Islet precursor cell (in vitro differentiated cells): ENCODE measurements at regions not wholly inside any gene's neighbourhood (a gene's known extent, or its start where the extent isn't known, plus 50 kb on each side); places are given as distances from the start of the nearest gene placed in this dataset.

Source experiments
- DNase-seq: peaks from one replicate; pipeline ENCODE4 v3.0.0-alpha.2; 2018

DNA sequence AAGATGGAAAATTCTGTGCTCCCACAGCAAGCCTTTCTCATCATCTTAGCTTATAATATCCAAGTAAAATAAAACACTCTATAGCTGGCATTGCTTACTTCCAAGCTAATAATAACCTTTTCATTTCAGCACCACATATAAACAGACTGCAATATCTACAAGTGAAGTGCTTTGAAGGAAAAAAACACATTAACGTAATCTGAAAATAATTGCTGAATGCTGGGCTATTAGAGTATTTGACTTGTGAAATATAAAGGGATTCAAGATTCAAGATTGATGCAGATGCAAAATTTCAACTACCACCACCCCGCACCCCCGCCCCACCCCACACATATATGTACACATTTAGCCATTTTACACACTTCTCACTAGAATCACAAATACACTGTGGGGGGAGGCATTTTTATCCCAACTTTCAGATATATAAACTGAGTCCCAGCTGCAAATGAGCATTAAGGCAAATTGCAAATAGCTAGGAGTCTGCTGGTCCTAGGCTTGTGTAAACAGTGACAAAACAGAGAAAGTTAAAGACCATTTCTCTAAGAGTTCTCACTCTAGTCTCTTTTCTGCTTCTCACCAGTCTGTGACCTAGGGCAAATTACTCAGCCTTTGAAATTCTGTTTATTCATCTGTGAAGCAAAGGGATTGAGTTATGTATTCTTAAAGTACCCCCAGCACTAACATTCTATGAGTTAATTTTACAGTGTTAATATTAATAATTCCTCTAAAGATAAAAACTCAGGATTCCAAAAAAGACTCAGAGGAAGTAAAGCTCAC, 489.4 kb downstream of the PRELID2 start:
- no peak for DNase-seq

DNA sequence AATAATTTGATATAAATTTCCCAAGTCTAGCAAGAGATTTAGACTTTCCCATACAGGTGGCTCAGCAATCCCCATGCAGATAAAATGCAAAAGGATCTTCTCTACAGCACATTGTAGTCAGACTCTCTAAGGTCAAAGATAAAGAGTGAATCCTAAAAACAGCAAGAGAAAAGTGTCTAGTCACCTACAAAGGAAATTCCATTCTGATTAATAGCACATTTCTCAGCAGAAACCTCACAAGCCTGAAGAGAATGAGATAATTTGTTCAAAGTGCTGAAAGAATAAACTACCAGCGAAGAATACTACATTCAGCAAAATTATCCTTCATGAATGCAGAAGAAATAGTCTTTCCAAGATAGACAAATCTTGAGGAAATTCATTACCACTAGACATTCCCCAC, 493.3 kb downstream of the PRELID2 start:
- DNase-seq = no peak

DNA sequence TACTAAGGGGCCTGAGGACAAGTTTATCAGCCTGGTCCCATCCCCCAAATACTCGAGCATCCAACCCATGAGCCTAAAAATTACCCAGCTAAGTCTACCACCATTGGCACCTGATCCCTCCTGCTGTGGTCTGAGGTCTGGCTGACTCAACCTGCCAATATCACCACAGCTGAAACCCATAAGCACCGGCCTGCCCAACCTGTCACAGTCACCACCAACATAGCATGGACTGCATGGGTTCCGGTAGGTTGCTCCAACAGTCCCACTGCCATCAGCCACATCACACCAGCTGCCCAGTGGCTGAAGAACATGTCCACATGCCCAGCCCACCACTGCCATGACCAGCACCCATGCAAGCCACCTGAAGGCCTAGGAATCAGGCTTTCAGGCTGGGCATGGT, 495.0 kb downstream of the PRELID2 start:
- no peak for DNase-seq

DNA sequence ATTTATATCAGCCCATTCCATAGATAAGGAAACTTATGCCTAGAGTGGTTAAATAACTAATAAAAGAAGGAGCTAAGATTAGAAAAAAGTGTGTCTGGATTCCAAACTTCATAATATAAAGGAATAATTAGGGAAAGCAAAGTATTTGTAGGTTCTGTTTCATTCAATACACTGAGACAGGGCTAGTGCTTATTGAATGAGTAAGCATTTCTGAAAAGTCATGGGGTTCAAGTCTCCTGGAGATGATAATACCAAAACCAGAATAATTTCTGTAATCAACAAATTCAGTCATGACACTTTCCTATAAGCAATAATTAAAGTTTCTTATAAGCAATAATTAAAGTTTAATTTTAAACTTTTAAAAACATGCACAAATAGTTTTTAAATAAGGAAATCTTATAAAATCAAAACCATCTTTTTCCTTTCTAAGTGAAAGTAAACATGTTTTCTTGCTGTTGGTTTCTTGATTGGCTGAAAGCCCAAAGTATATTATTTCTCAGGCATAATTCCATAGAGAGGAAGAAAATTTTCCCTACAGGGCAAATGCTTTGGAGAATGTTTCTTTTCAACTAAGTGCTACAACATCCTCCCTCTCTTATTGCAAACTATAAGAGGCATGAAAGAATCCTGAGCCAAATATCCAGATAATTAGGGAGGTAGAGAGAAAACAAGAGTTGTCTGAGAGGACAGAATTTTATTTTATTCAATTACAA, 510.2 kb downstream of the PRELID2 start:
- no peak for DNase-seq

DNA sequence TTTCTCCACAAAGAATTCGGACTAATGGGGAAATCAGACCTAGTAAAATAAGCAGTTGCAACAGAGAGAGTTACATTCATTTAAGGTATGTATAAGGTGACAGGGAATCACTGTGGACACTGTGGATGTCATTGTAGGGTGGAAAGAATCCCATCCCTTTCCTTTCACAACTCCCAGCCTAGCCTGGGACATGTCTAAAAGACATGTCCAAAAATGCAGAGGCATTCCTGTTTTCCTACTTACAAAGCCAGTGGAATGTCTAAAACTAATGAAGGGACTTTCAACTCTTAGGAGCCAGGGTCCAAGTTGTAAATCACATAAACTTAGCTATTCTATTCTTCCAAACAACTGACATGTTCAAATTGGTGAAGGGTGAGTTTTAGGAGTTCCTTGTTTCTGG, 511.0 kb downstream of the PRELID2 start:
- DNase-seq = no peak

DNA sequence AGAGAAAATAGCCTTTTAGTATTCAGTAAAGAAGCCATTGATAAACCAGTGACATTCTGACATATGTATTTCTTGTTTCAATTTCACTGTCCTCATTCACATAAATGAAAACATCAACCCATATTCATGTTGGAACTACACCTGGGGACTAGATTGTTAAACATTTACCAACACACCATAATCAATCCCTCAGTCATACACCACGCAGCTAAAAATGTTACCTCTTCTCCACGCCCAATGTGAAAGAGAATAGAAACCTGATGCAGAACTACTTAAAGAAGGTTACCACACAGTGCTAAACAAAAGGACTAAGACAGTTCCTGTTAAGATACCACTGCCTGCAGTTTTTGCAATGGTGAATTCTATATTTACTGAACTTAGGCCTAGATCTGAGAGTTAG, 518.9 kb downstream of the PRELID2 start:
- no peak for DNase-seq

DNA sequence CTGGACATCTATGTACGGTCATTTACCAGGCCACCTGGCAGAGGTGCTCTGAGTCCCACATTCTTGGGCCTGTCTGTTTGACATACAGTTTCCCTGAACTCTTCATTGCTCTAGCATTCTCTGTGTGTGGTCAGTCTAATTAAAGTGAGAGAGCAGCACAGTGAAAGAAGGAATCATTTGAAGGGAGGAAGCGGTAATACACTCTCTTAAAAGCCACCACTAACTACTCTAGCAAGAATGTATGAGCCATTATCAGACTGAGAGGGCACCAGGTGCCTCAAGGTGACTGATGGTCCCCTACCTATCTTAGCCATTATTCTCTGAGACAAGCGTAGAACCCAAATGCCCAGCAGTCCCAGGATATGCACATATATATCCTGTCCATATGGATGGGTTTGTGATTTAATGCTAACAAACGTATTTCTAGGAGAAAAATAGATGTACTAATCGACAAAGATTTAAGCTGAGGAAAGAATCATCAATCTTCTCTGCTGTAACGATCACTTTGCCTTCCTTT, 527.2 kb downstream of the PRELID2 start:
- DNase-seq = no peak

DNA sequence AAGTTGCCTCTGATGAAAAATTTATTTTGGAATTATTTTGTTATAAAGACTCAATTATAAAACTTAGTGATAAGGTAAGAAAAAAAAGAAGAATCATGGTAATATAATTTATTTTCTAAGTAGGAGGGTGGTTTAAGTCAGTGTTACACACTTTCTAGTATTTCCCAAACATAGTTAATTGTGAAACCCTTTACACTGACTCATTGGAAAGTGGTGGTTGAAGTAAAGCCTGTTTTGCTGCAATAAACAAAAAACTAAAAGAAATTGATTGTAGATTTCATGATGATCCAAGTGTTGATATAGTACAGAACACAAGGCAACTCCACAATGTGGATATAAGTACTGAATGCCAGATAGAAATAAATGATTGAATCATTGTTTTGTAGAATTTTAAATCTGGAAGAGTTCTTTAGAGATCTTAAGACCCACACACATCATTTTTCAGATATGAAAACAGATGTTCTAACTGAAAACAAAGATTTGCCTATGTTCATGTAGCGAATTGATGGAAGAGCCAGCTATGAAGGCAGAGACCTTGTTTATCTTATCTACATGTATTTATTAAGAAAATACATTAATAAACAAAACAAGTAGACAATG, 539.8 kb downstream of the PRELID2 start:
- no peak for DNase-seq

DNA sequence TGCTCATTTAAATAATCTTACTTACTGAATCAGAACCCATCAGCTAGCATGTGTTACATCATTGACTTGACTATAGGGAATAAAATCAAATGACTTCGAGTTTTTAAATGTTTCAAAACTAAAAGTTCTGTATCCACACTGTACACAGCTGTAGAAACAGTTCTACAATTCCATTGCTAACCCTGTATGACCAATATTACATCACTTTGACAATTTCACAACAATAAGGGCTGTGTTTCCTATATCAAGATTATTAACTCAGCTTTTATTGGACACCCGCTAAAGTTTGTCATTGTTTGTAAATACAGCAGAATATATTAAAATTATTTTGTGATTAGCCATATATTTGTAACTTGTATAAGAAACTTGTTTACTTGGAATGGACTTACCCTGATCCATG, 540.8 kb downstream of the PRELID2 start:
- no peak for DNase-seq

DNA sequence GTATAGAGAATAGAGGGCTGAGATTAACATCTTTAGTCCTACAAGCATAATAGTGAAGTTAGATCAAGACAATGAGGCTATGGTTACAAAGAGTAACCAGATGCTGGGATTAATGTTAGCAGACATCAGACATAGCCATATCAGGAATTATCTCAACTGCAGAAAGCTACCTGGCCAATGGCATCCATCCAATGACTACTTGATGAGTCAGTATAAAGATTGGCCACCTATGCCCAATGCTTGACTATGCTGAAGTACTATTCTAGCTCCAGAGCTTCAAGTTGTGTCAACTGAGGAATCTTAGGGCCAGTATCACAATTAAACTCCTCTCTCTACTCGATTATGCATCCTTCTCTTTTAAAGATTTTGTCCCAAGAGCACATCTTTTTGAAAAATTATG, 541.4 kb downstream of the PRELID2 start:
- DNase-seq = no peak

DNA sequence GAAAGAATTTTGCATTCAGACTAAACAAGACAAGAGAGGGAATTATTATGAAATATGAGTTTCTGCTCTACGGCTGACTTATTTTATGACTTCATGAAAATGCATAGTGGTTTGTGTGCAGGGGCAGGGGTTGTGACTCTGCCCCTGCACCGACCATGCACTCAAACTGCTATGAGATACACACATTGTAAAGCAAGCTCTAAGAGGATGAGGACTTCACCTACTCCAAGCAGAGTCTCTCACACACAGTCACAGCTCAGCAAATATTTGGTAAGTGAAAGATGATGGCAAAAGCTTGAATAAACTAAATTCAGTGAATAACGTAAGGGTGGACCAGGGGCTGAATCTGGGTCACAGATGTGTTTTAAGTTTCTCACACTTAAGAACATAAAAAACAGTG, 542.9 kb downstream of the PRELID2 start:
- no peak for DNase-seq

DNA sequence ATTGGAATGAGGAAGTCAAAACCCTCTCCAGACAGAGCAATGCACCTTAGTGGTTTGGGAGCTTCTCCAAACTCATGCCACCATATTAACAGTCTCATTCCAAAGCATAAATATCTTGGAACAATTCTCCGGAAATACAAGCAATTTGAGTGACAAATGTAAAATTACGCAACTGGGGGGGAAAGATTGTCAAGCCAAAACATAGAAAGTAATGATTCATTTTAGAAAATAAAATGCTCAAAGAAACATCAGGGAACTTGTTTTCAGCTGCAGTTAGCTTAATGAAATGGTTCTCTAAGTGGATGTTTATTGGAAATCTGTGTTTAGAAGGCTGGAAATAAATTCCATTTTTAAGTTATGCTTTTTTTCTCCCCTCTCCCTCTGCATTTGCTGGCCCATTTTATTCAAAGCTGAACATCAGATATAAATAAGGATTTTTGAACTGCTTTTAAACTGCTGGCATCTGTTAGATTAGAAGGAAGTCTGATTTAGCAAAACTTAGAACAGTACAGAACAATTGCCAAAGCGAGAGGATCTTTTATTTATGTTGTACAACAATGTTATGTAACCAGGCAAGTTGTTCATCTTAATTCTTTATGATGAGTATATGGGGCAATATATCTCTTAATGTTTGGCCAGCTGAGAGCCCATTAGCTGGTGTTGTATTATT, 551.9 kb downstream of the PRELID2 start:
- DNase-seq = no peak

DNA sequence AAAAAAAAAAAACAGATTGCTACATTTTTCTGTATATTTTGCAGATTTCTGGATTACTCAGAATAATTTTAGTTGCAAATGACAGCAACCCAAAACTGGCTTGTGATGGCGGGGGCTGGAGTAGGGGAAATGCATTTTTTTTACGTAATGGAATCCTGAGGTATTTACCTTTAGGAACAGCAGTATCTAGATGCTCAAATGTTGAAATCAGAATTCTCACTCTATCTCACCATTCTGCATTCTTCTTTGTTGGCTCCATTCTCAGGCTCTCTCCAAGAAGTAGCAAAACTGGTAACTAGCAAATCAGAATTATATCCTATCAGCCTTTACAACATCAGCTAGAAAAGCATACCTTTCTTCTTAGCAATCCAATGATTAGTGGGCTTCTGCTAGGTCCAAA, 554.3 kb downstream of the PRELID2 start:
- DNase-seq = no peak

DNA sequence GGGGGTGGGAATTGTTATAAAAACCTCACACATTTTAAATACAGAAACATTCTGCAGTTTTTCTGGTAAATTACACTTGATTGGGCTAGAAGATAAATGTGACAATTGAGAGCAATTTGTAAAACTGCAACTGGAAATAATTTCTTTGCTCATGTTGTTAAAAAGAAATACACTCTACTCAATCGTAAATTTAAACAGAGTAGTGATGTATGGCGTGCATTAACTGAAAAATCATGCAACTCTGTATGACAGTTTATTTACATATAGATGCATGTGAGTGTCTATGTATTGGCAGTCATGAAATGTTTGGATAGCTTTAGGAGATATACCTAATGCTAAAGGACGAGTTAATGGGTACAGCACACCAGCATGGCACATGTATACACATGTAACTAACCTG, 554.9 kb downstream of the PRELID2 start:
- DNase-seq = no peak

DNA sequence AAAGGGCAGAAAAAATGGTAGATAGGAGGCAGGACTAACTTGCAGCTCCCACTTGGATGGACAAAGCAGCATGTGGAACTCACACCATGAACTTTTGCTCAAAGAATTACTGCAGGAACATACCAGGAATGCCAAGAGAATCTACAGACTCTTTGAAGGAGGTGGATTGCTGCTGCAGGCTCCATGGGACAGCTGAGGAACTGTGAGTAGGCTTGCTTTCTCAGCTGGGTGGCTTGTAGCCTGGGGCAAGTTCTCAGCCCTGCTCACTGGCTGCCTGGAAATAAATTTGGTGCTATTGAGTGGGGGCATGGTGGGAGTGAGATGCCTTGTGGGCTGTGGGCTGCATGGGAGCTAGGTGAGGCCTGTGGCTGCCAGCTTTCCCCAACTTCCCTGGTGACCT, 574.5 kb downstream of the PRELID2 start:
- peak; percentile 69 for DNase-seq

DNA sequence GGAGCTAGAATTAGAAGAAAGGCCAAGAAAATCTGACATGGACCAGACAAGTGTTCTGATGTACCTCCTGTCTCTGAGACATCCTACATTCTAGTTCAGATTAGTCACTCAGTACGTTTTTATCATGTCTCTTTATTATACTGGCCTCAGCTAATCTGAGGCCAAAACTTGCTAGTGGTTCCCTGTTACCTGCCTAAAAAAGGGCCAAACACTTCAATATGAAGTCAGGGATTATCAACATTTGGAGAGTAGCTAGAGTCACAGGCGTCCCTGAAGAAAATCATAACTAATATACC, 587.4 kb downstream of the PRELID2 start:
- no peak for DNase-seq

DNA sequence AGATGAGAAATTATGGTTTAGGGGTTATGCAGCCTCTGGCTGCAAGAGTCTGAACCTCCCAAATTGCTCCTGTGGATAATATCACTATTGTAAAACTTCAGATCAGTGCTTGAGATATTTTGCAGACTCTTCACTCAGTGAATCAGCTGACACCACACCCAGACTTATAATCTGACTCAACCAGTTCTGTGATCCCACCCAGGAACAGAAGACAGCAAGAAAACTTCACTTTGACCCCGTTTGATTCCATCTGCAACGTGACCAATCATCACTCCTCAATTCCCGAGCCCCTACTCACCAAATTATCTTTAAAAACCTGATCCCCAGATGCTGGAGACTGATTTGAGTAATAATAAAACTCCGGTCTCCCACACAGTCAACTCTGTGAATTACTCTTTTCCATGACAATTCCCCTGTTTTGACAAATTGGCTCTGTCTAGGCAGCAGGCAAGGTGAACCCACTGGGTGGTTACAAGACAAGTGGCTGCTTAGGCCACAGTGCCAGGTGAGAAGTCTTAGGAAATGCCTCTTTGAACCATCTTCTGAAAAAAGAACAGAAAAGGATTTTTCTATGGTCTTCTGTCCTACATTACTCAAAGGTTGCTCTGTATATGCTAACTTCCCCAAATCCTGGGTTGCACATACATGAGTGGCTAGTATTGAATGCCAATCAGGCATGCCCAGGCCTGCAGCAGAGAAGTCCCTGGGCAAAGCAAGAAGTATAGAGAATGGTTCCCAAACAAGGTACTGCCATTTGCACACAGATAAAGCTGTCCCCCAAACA, 588.0 kb downstream of the PRELID2 start:
- no peak for DNase-seq

DNA sequence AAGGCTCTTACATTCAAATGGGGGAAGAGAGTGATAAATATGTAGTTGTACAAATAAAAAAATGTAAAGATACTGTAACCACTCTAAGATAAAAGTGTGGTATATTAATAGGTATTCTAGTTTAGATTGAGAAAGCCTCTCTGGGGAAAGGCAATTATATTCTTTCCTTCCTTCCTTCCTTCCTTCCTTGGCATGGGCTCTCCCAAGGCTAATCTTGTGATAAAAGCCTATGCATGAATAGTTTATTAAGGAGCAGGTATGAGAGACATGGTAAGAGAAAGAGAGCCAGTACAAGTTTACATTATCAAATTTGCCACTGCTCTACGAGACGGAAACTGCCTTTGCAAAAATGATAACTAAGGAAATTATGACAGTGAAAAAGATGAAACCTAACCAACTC, 588.8 kb downstream of the PRELID2 start:
- no peak for DNase-seq

DNA sequence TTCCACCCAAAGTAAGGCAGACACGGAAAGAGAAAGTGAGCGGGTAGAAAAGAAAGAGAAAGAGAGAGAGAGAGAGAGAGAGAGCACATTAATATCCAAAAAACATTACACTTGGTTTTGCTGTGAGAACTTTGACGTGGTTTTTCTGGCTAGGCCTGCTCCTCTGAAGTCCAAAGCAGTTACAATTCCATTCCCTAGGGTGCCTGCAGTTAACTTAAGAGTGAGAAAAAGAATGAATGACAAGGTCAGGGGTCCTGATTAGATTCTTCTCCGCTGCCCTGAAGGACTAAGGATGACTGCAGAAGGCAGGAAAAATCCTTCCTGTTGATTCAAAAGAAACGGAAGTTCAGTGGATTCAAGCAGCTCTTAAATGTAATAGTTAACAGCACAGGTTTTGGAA, 589.8 kb downstream of the PRELID2 start:
- DNase-seq = no peak

DNA sequence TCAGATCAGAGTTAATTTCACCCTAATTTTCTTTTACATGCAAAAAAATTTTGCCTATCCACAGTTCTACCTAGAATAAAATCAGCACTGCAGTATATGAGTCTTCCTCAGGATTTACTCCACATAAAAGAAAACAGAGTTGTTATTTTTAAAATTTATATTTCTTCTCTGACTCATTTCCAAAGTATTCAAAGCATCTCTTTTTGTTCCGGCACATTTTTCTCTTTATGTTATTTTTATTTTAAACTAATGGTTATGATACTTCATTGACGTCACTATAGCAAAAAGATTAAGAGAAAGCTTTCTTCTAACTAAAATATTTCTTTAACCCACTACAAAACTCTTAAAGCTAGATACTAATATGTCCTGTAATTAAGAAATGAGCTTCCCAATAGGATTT, 590.4 kb downstream of the PRELID2 start:
- DNase-seq = no peak

DNA sequence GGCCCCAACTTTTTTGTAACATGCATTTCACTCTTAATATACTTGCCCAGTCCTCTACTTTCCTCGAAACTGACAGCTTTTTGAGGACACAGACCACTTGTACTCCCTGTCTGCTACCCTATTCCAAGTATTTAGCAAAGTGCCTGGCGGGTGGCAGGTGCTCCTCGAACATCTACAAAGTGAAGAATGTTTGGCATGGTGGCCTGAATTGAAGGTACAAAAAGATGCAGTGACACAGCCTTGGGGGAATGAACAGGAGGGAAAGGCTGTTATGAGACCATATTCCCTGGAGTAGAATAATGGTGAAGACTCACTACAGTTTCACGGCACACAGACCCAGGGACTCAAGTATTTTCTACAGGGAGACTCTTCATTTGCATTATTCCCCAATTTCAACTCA, 590.9 kb downstream of the PRELID2 start:
- DNase-seq = no peak

DNA sequence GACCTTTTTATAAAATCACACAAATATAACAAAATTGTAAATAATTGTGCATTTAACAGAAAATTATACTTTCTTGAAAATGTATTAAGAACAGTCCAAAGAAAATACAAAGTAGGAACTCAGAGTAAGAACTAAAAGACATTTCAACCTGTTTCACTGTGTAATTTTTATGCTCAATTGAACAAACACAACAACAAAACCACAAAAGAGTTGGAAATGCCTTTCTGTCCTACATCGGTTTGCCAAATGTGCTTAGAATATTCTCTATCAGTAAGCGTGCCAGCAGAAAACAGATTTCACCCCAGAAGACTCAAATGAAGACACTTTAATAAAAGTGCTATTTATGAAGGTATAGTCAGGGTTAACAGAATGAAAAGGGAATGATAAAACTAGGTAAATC, 592.1 kb downstream of the PRELID2 start:
- no peak for DNase-seq

DNA sequence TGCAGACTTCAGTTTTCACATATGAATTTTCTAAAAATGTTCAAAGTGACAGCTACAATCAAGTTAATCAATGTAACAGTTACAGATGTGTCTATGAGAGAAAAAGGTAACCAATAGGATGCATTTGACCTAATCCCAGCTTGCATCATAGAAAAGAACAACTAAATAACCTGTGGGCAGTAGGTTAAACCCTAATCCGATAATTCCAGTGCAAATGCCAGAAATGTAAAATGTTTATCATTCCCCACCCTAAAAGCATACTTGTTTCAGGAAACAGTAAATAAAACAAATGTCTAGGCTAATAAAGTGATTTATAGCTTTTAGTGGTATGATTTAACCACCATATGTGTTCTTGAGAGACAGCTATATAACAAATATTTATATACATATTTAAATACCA, 592.6 kb downstream of the PRELID2 start:
- no peak for DNase-seq
